Ectodermal cell (in vitro differentiated cells): ENCODE measurements at regions not wholly inside any gene's neighbourhood (a gene's known extent, or its start where the extent isn't known, plus 50 kb on each side); places are given as distances from the start of the nearest gene placed in this dataset.

Experiments used
- H3K27ac ChIP-seq: 2 replicates; pipeline ENCODE4 v1.7.0; 2013; ENCODE audit warnings: mild to moderate bottlenecking, low read depth, low read length; ENCODE audit not compliant: insufficient read depth, poor library complexity, severe bottlenecking
- H3K27me3 ChIP-seq: 2 replicates; pipeline ENCODE4 v1.7.0; 2013; ENCODE audit warnings: mild to moderate bottlenecking, low read length; ENCODE audit not compliant: insufficient read depth, control insufficient read depth, poor library complexity, severe bottlenecking
- H3K36me3 ChIP-seq: one replicate; pipeline ENCODE4 v1.7.0; 2013; ENCODE audit warnings: low read length; ENCODE audit not compliant: control insufficient read depth, insufficient read depth
- H3K4me1 ChIP-seq: one replicate; pipeline ENCODE4 v1.7.0; 2013; ENCODE audit warnings: low read length; ENCODE audit not compliant: control insufficient read depth, insufficient read depth
- H3K4me3 ChIP-seq: 2 replicates; pipeline ENCODE4 v1.7.0; 2013; ENCODE audit warnings: low read depth, low read length, control low read depth; ENCODE audit not compliant: insufficient read depth
- H3K9me3 ChIP-seq: 2 replicates; pipeline ENCODE4 v1.7.0; 2013; ENCODE audit warnings: mild to moderate bottlenecking, low read length, moderate library complexity; ENCODE audit not compliant: control insufficient read depth
- WGBS, 2 experiments: methylation state at CpG; one replicate each; pipeline ENCODE4 v1.1.7; 2013; ENCODE audit warnings: missing lambda C conversion rate in 2 of 2; 5-methylcytosine and 5-hydroxymethylcytosine counted together

DNA sequence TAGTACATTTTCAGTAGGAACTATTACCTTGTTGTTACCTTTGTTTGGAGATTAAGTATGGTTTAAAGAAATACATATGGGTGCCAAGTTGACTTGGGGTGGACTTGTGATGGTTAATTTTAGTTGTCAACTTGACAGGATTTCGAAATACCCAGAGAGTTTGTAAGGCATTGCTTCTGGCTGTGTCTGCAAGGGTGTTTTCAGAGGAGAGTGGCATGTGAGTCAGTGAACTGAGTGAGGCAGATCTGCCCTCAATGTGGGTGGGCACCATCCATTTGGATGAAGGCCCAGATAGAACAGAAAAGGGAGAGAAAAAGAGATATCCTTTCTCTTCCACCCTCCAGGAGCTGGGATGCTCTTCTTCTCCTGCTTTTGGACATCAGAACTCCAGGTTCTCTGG is 315.5 kb downstream of the GPATCH2 start:
- Histone ChIP-seq H3K36me3 (no peaks in the 10 kb centered on the region), H3K27ac (no peak overlapping the region)
- 88% methylated on average over 1 of the region's 1 CpG for WGBS, 2 experiments

GRCh38 chr1:217313096-217313495 is 317.8 kb downstream of the GPATCH2 start:
- Histone ChIP-seq H3K9me3 (no peaks in the 10 kb centered on the region), H3K4me1 (no peaks in the 10 kb centered on the region), H3K36me3 (no peaks in the 10 kb centered on the region), H3K27ac (no peak overlapping the region), H3K27me3 (no peaks in the 10 kb centered on the region), H3K4me3 (no peak overlapping the region)
- 91 to 94% methylated on average over 5 of the region's 5 CpGs for WGBS, 2 experiments

More for the DNA sequence above, 315.5 kb downstream of the GPATCH2 start:
- Histone ChIP-seq H3K4me3 (no peak overlapping the region), H3K4me1 (no peaks in the 10 kb centered on the region), H3K9me3 (no peaks in the 10 kb centered on the region), H3K27me3 (no peaks in the 10 kb centered on the region)

GRCh38 chr1:217311766-217312165 is 319.1 kb downstream of the GPATCH2 start:
- no peaks in the 10 kb centered on the region for H3K27me3 ChIP-seq
- no peak overlapping the region for H3K4me3 ChIP-seq
- H3K27ac ChIP-seq, result no peak overlapping the region
- 74 to 81% methylated on average over 1 of the region's 1 CpG for WGBS, 2 experiments
- H3K36me3 ChIP-seq, result no peaks in the 10 kb centered on the region
- H3K4me1 ChIP-seq, result no peaks in the 10 kb centered on the region
- H3K9me3 ChIP-seq, result no peaks in the 10 kb centered on the region

DNA sequence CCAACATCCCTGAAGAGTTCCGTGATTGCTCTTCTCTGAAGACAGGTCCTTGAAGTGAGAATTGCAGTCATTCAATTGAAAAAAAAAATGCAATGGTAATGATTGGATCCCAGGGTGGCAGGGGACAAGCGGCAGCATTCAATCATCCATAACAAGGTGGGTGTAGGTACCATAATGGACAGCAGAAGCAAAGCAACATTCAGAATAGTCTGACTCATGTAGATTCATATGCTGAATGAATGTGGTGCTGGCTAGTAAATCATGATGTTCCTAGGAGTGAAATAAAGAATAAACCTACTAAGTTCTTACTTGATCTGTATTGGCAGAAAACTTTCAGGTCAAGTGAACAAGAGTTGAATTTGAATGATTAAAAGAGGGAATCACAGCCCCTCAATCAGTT is 319.6 kb downstream of the GPATCH2 start:
- 94 to 97% methylated on average over 2 of the region's 2 CpGs for WGBS, 2 experiments

DNA sequence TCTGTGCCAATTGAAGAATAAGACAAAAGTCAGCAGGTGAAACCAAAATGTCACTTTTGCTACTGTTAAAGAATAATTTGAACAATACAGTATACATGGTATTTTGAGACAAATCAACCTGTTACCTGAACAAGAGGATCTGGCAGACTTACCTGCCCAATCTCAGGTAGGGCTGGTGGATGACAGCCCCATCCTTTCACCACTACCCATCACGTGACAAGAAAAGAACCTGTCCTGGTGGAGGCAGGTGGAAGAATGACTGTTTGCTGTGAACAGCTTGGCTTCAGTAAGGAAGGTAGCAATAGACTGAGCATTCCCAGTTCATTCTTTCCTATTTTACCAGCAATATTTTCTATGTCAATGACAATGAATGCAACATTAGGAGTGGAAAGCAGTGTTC is 349.6 kb downstream of the GPATCH2 start:
- Histone ChIP-seq H3K36me3 (no peaks in the 10 kb centered on the region), H3K27me3 (no peaks in the 10 kb centered on the region), H3K9me3 (no peaks in the 10 kb centered on the region), H3K27ac (no peak overlapping the region), H3K4me3 (no peak overlapping the region), H3K4me1 (no peaks in the 10 kb centered on the region)
- 77% methylated on average over 1 of the region's 1 CpG; no CpG with 5 or more reads in 1 of the 2 experiments for WGBS, 2 experiments

More for the DNA sequence above, 319.6 kb downstream of the GPATCH2 start:
- Histone ChIP-seq H3K36me3 (no peaks in the 10 kb centered on the region), H3K27ac (no peak overlapping the region), H3K27me3 (no peaks in the 10 kb centered on the region), H3K4me1 (no peaks in the 10 kb centered on the region), H3K4me3 (no peak overlapping the region), H3K9me3 (no peaks in the 10 kb centered on the region)

- H3K27ac ChIP-seq, result no peak overlapping the region
- 92 to 94% methylated on average over 6 of the region's 6 CpGs for WGBS, 2 experiments
- H3K4me3 ChIP-seq, result no peak overlapping the region
- H3K4me1 ChIP-seq, result no peaks in the 10 kb centered on the region
- H3K36me3 ChIP-seq, result no peaks in the 10 kb centered on the region
- H3K27me3 ChIP-seq, result no peaks in the 10 kb centered on the region
- H3K9me3 ChIP-seq, result no peaks in the 10 kb centered on the region
Measured at GRCh38 chr1:217275655-217276398, 355.1 kb downstream of the GPATCH2 start.

DNA sequence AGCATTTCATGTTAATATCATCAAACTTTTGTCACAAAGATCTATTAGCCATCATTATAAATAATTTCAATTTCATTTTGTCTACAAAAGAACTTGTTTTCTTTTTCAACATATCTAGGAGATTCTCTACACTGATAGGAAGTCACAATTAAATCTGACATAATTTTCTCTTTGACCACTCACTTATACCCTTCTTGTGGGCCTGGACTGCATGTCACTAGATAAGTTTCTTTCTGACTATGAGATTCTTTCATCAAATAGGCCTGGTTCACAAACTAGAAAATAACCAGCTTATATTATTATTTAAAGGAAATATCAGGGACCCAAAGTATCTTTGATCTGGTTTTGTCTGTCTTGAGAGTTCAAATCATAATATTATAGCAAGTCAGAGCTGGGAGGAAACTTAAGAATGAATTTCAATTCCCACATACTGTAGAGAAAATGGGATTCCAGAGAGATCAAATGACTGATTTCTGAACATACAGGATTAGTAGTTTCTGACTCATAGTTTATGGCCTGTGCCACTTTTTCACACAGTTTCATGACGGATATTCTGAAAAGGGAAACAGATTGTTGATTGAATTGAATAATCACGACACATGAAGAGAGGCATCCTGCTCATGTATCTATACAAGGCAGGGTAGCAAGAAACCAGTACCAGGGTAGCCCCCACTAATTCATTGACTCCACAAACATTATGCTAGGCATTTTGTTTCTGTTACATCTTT is 355.8 kb downstream of the GPATCH2 start:
- Histone ChIP-seq H3K4me1 (no peaks in the 10 kb centered on the region), H3K4me3 (no peak overlapping the region)
- WGBS, 2 experiments, result 92 to 97% methylated on average over 2 of the region's 2 CpGs

DNA sequence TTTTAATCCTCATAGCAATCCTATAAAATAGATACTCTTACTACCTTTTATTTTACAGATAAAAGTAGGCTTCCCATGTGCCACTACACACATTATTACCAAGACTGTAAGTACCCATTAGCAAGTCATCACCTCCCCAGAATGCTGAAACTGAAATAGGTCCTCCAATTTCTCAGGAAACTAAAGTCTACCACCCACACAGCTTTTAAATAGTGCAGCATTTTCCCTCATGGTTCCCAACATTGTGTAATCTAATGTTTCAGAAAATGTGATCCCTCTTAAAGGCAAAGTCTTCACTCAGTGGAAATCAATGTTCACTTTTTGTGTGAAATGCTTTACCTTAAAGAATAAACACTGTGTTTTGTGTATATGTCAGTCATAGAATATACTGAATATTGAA is 356.5 kb downstream of the GPATCH2 start:
- H3K27me3 ChIP-seq, result no peaks in the 10 kb centered on the region
- H3K4me3 ChIP-seq, result no peak overlapping the region
- no peaks in the 10 kb centered on the region for H3K9me3 ChIP-seq
- H3K36me3 ChIP-seq, result no peaks in the 10 kb centered on the region
- H3K27ac ChIP-seq, result no peak overlapping the region
- H3K4me1 ChIP-seq, result no peaks in the 10 kb centered on the region

More for the DNA sequence above, 355.8 kb downstream of the GPATCH2 start:
- no peaks in the 10 kb centered on the region for H3K9me3 ChIP-seq
- H3K27ac ChIP-seq, result no peak overlapping the region
- no peaks in the 10 kb centered on the region for H3K36me3 ChIP-seq
- no peaks in the 10 kb centered on the region for H3K27me3 ChIP-seq

GRCh38 chr1:217273866-217274265 is 357.0 kb downstream of the GPATCH2 start:
- Histone ChIP-seq H3K27ac (no peak overlapping the region), H3K27me3 (no peaks in the 10 kb centered on the region)
- 94 to 97% methylated on average over 10 of the region's 10 CpGs for WGBS, 2 experiments

GRCh38 chr1:217272385-217272784 is 358.5 kb downstream of the GPATCH2 start:
- Histone ChIP-seq H3K4me1 (no peaks in the 10 kb centered on the region), H3K36me3 (no peaks in the 10 kb centered on the region), H3K9me3 (no peaks in the 10 kb centered on the region), H3K27ac (no peak overlapping the region), H3K27me3 (no peaks in the 10 kb centered on the region), H3K4me3 (no peak overlapping the region)
- WGBS, 2 experiments, result 83 to 100% methylated on average over 1 of the region's 2 CpGs

More at GRCh38 chr1:217273866-217274265, 357.0 kb downstream of the GPATCH2 start:
- Histone ChIP-seq H3K36me3 (no peaks in the 10 kb centered on the region), H3K4me1 (no peaks in the 10 kb centered on the region), H3K9me3 (no peaks in the 10 kb centered on the region), H3K4me3 (no peak overlapping the region)
